ENCODE measurements at regions not wholly inside any gene's neighbourhood (a gene's known extent, or its start where the extent isn't known, plus 50 kb on each side); places are given as distances from the start of the nearest gene placed in this dataset.

DNA sequence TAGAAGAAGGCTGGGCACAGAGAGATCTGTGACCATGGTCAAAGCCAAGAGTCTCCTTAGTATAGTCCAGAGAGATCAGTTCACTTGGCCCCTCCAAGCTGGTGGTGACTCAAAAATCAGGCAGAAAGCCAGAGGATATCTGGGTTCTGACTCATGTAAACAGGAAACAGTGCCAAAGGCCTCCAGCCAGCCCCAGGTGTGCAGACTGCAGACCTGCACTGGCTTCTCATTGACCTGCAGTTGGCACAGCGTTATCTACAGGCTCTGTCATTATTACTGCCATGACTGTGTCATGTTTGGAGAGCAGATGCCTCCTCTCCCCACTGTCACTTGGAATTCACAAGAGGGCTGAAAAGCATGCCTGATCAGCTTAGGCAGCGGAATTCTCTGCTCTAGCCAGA lies 295.7 kb upstream of the PRKD1 start:
- TF ChIP-seq, protein P1, sequence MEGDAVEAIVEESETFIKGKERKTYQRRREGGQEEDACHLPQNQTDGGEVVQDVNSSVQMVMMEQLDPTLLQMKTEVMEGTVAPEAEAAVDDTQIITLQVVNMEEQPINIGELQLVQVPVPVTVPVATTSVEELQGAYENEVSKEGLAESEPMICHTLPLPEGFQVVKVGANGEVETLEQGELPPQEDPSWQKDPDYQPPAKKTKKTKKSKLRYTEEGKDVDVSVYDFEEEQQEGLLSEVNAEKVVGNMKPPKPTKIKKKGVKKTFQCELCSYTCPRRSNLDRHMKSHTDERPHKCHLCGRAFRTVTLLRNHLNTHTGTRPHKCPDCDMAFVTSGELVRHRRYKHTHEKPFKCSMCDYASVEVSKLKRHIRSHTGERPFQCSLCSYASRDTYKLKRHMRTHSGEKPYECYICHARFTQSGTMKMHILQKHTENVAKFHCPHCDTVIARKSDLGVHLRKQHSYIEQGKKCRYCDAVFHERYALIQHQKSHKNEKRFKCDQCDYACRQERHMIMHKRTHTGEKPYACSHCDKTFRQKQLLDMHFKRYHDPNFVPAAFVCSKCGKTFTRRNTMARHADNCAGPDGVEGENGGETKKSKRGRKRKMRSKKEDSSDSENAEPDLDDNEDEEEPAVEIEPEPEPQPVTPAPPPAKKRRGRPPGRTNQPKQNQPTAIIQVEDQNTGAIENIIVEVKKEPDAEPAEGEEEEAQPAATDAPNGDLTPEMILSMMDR (IDR thresholded peaks at IDR 0.05; ENCODE audit: low read length, missing control alignments), result no peak
- DNase-seq (ENCODE audit: low read depth), result peak; percentile 92
- H3K4me3 ChIP-seq (replicated peaks; ENCODE audit: low read depth, low read length), result no peak overlapping the region

DNA sequence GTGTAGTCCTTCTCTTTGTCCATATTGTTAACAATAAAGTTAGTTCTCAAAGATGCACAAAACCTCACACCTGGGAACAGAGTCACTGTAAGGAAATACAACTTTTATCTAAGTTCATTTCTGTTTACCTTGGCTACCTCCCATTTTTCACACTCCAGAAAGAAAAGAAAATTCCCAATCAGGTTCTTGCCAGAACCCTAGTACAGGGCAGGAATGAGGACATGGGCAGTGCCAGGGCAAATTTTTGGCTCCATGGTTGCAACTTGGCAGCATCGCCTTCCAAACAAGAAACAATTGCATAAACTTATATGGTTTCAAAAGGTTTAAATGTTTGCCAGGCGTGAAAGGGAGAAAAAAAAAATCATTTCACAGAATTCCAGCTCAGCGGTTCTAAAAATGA lies 296.3 kb upstream of the PRKD1 start:
- H3K4me3 ChIP-seq (replicated peaks; ENCODE audit: low read depth, low read length), result no peak overlapping the region
- TF ChIP-seq, protein P1 (IDR thresholded peaks at IDR 0.05; ENCODE audit: low read length, missing control alignments), result no peak
- DNase-seq (ENCODE audit: low read depth), result peak; percentile 38

DNA sequence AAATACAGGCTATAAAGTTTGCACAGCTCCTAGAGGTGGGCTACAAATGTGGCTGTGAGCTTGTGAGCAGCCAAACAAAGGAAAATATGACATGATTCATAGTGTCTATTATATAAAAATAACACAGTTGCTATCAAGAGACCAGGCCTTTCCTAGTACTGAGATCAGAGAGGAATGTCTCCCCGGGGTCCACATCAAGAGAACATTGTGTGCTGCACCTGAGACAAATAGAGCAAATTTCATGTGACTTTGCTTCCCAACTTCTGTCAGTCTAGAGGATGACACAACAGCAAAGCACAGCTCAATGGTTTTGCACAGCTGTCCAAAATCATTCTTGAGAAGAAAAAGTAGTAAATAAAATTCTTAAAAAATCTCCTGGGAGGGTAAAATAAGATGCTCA lies 297.5 kb upstream of the PRKD1 start:
- DNase-seq (ENCODE audit: low read depth), result peak; percentile 27
- H3K4me3 ChIP-seq (replicated peaks; ENCODE audit: low read depth, low read length), result no peak overlapping the region
- TF ChIP-seq, protein P1 (IDR thresholded peaks at IDR 0.05; ENCODE audit: low read length, missing control alignments), result no peak

DNA sequence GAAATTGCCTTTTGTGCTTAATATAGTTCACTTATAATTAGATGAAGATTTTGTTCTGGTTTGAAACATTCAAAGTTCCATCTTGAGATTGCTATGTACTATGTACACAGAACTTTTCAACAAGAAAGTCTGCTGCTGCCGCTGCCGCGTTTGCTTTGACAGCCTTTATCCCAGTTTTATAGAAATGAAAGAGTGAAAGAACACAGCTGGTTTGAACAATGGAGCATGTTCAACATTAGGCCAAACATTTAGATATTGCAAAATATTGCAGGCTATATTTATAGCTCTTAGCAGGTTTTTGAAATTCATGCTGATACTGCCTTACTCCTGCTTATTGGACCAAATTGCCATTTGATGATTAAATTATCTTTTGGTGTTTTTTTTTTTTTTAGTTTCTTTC lies 299.8 kb upstream of the PRKD1 start:
- no peak overlapping the region for H3K4me3 ChIP-seq (replicated peaks; ENCODE audit: low read depth, low read length)
- TF ChIP-seq, protein P1 (IDR thresholded peaks at IDR 0.05; ENCODE audit: low read length, missing control alignments), result no peak
- DNase-seq (ENCODE audit: low read depth), result peak; percentile 84

DNA sequence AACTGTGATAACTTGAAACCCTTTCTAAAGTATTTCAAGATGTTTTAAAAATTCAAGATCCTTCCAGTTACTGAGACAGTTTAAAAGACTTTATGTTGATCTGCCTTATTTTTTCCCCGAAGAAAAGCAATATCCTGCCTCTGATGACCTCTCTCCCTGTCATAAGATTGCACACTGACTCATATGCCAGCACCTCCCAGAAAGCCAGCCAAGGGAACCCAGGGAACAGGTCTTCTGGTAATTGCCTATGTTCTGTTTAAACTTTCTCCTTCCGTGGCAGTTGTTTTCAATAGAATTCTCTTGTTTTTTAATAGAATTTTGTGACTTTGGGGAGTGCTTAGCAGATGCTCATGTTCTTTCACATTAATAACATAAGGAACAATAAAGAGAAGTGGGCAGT lies 300.2 kb upstream of the PRKD1 start:
- H3K4me3 ChIP-seq (replicated peaks; ENCODE audit: low read depth, low read length), result no peak overlapping the region
- TF ChIP-seq, protein P1 (IDR thresholded peaks at IDR 0.05; ENCODE audit: low read length, missing control alignments), result no peak
- peak; percentile 62 for DNase-seq (ENCODE audit: low read depth)

DNA sequence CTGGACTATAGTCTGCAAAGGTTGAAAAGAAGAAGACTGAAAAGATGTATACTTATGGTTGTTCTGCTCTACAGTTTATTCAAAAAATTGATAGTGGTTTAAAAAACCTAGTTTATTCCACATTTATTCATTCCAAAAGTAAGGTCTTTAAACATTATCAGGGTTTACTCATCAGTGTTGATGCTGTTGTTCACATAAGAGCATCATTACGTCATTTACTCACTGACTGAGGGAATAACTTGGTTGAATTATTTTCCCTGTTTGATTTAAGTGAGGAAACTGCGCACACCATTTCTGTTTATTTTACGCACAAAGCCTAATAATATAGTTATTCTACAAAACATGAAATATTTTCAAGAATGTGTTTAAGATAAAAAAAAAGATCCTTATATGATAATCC lies 303.1 kb upstream of the PRKD1 start:
- DNase-seq (ENCODE audit: low read depth), result no peak
- no peak overlapping the region for H3K4me3 ChIP-seq (replicated peaks; ENCODE audit: low read depth, low read length)
- TF ChIP-seq, protein P1 (IDR thresholded peaks at IDR 0.05; ENCODE audit: low read length, missing control alignments), result no peak

DNA sequence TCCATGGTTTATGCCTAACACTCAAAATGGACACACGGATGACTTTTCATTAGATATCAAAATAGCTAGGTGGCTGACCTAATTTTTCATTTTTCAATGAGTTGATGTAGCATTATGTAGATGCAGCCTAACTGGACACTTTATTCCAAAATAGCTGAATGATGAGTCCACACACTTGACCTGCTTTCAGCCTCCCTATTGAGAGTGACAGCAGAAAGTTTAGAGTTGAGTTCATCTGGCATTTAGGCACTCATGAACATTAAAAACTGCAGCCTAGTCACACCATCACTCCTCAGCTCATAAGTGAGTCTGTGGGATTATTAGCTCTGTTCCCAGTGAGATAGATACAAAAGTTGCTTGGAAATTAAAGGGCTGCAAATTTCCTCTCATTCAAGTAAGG lies 307.3 kb upstream of the PRKD1 start:
- DNase-seq (ENCODE audit: low read depth), result no peak
- no peak overlapping the region for H3K4me3 ChIP-seq (replicated peaks; ENCODE audit: low read depth, low read length)

More for the DNA sequence above, 307.3 kb upstream of the PRKD1 start:
- TF ChIP-seq, protein P1 (IDR thresholded peaks at IDR 0.05; ENCODE audit: low read length, missing control alignments), result no peak

Measured in fibroblast of pulmonary artery (primary cell).